Right lobe of liver (tissue), 6 donors: ENCODE measurements at regions not wholly inside any gene's neighbourhood (a gene's known extent, or its start where the extent isn't known, plus 50 kb on each side); places are given as distances from the start of the nearest gene placed in this dataset.

Experiments
- ATAC-seq, 4 donors: fragments of 200-7000 bp; cut with Tn5 transposase; one replicate each; pipeline ENCODE4 v1.9.1; 2020; ENCODE audit warnings: mild to moderate bottlenecking in 4 of 4, moderate library complexity in 4 of 4
- DNase-seq, 3 donors: peaks; one replicate each; pipeline ENCODE4 v3.0.0-alpha.2; 2020
- H3K27ac ChIP-seq, 3 donors: fragments of 200-600 bp; one replicate each; pipeline ENCODE4 v1.8.0; 2022
- H3K27me3 ChIP-seq, 2 donors: fragments of 200-600 bp; one replicate each; pipeline ENCODE4 v1.8.0; 2022
- H3K36me3 ChIP-seq, 4 donors: fragments of 200-600 bp; sonication (generic) in 1 of 4; one replicate each; pipeline versions ENCODE4 v1.5.1 to v1.8.0; 2017 to 2022; ENCODE audit warnings: control low read depth in 1 of 4
- H3K4me1 ChIP-seq, 4 donors: fragments of 200-600 bp; sonication (generic) in 1 of 4; one replicate each; pipeline versions ENCODE4 v1.5.1 to v1.8.0; 2017 to 2022; ENCODE audit warnings: control low read depth in 1 of 4
- H3K4me3 ChIP-seq, 3 donors: fragments of 200-600 bp; one replicate each; pipeline ENCODE4 v1.8.0; 2022
- H3K9me3 ChIP-seq, 4 donors: fragments of 200-600 bp; sonication (generic) in 1 of 4; one replicate each; pipeline versions ENCODE4 v1.5.1 to v1.8.0; 2017 to 2022; ENCODE audit warnings: control low read depth in 1 of 4
- POLR2A ChIP-seq: fragments of 450-650 bp; IDR thresholded peaks from one replicate; pipeline ENCODE4 v1.6.1; 2017; ENCODE audit warnings: antibody characterized with exemption, mild to moderate bottlenecking
- WGBS: methylation state at CpG from one replicate; pipeline ENCODE4 v1.1.6; 2018; ENCODE audit warnings: low coverage, low lambda C conversion rate; ENCODE audit not compliant: insufficient coverage; ENCODE audit errors: missing lambda C conversion rate; 5-methylcytosine and 5-hydroxymethylcytosine counted together
- intact Hi-C, 2 donors: fragments of 100-400 bp; cut with DNase I; formaldehyde crosslinking; loops; one replicate each; pipeline versions ENCODE4 v1.11.2 to v1.14.1; 2022
- TF ChIP-seq, protein P1 (sequence below), 4 donors: fragments of 200-600 bp in 3 of 4; fragments of 450-650 bp in 1 of 4; IDR thresholded peaks; one replicate each; pipeline versions ENCODE4 v1.5.1 to v1.8.0; 2016 to 2022; ENCODE audit warnings: antibody characterized with exemption in 4 of 4, mild to moderate bottlenecking in 2 of 4
- donor health status: DM: no; HTN: yes; CAD: no.
- donor health status: DM: no; HTN: no; CAD: no.
- donor health status: DM: no; HTN: no; CAD: no.
- donor health status: DM: no; HTN: yes; CAD: no.
- donor health status: DM: no; HTN: yes; CAD: no.

DNA sequence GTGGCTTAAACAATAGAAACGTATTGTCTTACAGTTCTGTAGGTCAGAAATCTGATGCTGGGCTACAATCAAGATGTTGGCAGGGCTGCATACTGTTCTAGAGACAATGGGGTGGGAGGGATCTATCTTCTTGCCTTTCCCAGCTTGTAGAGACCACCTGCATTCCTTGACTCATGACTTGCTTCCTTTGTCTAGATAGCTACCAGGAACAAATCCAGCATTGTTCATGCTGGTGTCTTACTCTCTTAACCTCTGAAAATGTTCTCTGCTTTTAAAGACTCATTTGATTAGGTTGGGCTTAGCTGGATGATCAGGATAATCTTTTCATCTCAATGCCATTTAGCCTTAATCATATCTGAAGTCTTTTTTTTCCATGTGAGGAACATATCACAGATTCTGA lies 169.0 kb downstream of the ZNF330 start:
- Histone ChIP-seq H3K4me1 (no peaks in the 10 kb centered on the region), H3K4me3 (no peak overlapping the region), H3K27me3 (no peaks in the 10 kb centered on the region), H3K27ac (no peak overlapping the region), H3K36me3 (no peaks in the 10 kb centered on the region), H3K9me3 (no peaks in the 10 kb centered on the region)
- ATAC-seq (no peak), DNase-seq (no peak)
- WGBS, result 0% methylated on average over 1 of the region's 1 CpG
- intact Hi-C loops, result no loop called here
- no peak for TF ChIP-seq POLR2A

DNA sequence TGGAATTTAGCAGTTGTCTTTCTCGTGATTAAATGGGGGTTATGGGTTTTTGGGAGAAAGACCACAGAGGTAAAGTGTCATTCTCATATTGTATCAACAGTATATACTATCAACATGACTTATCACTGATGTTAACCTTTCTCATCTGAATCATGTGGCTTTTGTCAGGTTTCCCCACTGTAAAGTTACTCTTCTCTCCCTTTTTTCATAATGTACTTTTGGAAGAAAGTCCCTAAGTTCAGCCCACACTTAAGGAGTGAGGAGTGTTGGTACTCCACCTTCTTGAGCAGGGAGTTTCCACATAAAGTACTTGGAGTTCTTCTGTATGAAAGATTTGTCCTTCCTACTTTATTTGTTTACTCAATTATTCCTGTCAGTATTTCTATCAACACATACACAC lies 169.9 kb downstream of the ZNF330 start:
- intact Hi-C loops, result no loop called here
- TF ChIP-seq, protein P1, sequence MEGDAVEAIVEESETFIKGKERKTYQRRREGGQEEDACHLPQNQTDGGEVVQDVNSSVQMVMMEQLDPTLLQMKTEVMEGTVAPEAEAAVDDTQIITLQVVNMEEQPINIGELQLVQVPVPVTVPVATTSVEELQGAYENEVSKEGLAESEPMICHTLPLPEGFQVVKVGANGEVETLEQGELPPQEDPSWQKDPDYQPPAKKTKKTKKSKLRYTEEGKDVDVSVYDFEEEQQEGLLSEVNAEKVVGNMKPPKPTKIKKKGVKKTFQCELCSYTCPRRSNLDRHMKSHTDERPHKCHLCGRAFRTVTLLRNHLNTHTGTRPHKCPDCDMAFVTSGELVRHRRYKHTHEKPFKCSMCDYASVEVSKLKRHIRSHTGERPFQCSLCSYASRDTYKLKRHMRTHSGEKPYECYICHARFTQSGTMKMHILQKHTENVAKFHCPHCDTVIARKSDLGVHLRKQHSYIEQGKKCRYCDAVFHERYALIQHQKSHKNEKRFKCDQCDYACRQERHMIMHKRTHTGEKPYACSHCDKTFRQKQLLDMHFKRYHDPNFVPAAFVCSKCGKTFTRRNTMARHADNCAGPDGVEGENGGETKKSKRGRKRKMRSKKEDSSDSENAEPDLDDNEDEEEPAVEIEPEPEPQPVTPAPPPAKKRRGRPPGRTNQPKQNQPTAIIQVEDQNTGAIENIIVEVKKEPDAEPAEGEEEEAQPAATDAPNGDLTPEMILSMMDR (IDR thresholded peaks at IDR 0.05), result no peak
- no peak for TF ChIP-seq POLR2A
- ATAC-seq, result no peak
- DNase-seq, result no peak
- H3K9me3 ChIP-seq, result no peaks in the 10 kb centered on the region
- no peak overlapping the region for H3K4me3 ChIP-seq
- H3K36me3 ChIP-seq, result no peaks in the 10 kb centered on the region
- no peak overlapping the region for H3K27ac ChIP-seq
- no peaks in the 10 kb centered on the region for H3K4me1 ChIP-seq
- H3K27me3 ChIP-seq, result no peaks in the 10 kb centered on the region
- WGBS, result 19% methylated on average over 1 of the region's 1 CpG

DNA sequence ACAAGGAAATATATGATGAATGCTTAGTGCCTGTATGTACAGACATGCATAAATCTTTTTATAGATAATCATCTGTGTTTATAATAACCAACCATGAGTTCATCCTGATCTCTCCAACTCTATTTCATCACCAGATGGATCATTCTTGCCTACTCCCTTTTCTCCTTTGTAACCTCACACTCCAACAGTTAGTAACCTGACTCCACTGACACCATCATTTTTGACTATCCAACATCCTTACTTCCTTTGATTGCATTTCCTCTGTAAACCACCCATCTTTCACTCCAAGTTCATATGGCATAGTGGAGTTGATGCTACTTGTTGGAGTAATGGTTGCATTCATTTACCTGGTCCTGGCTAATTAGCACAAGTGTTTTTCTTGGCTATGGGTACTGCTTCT lies 170.6 kb downstream of the ZNF330 start:
- H3K9me3 ChIP-seq, result no peaks in the 10 kb centered on the region
- TF ChIP-seq POLR2A, result no peak
- TF ChIP-seq, protein P1 (IDR thresholded peaks at IDR 0.05), result no peak
- intact Hi-C loops, result no loop called here

GRCh38 chr4:141391771-141392170 lies 171.1 kb downstream of the ZNF330 start:
- H3K27ac ChIP-seq, result no peak overlapping the region
- no peak for ATAC-seq
- H3K36me3 ChIP-seq, result no peaks in the 10 kb centered on the region
- H3K4me1 ChIP-seq, result no peaks in the 10 kb centered on the region
- no peak for TF ChIP-seq POLR2A
- TF ChIP-seq, protein P1 (IDR thresholded peaks at IDR 0.05), result no peak
- 40% methylated on average over 3 of the region's 3 CpGs for WGBS
- no peak for DNase-seq
- no peak overlapping the region for H3K4me3 ChIP-seq
- H3K9me3 ChIP-seq, result no peaks in the 10 kb centered on the region
- H3K27me3 ChIP-seq, result no peaks in the 10 kb centered on the region
- intact Hi-C loops, result no loop called here

More for the DNA sequence above, 170.6 kb downstream of the ZNF330 start:
- no peak for ATAC-seq
- DNase-seq, result no peak
- no peaks in the 10 kb centered on the region for H3K27me3 ChIP-seq
- H3K36me3 ChIP-seq, result no peaks in the 10 kb centered on the region
- no peak overlapping the region for H3K4me3 ChIP-seq
- no peaks in the 10 kb centered on the region for H3K4me1 ChIP-seq
- no peak overlapping the region for H3K27ac ChIP-seq

DNA sequence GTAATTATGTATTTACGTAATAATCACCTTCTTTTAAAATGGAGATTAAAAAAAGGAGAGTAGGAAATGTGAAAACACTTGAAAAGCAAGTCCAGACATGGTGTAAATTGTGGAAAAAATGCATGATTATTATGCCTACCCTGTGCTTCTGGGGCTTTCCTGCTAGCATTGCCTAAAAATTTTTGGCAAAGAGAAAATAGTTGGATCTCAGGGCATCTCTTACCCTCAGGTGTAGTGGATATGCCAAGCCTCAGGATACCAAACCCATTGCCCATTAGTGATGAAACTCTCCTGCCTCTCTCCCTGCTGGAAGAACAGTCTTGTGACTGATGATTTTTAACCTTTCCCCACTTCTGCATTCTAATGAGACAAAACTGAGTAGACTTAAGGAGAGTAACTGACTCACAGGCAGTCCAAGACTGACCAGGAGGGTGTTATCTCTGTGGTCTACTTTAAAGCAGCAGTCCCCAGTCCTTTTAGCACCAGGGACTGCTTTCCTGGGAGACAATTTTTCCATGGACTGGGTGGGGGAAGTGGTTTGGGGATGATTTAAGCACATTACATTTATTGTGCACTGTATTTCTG lies 174.6 kb downstream of the ZNF330 start:
- intact Hi-C loops, result no loop called here
- TF ChIP-seq POLR2A, result no peak
- TF ChIP-seq, protein P1 (IDR thresholded peaks at IDR 0.05), result no peak
- Histone ChIP-seq H3K9me3 (no peaks in the 10 kb centered on the region), H3K36me3 (no peaks in the 10 kb centered on the region), H3K27ac (no peak overlapping the region), H3K27me3 (no peaks in the 10 kb centered on the region), H3K4me3 (no peak overlapping the region), H3K4me1 (no peaks in the 10 kb centered on the region)
- ATAC-seq, result no peak
- 69% methylated on average over 1 of the region's 1 CpG for WGBS
- DNase-seq, result no peak
